Testis (tissue), 2 donors: ENCODE measurements at regions not wholly inside any gene's neighbourhood (a gene's known extent, or its start where the extent isn't known, plus 50 kb on each side); places are given as distances from the start of the nearest gene placed in this dataset.

Source experiments
- POLR2A ChIP-seq: fragments of 450-650 bp; IDR thresholded peaks from one replicate; pipeline ENCODE4 v1.6.1; 2017; ENCODE audit warnings: antibody characterized with exemption, mild to moderate bottlenecking, moderate library complexity
- TF ChIP-seq, protein P1 (sequence below), 3 experiments: fragments of 450-650 bp in 2 of 3; fragments of 200-600 bp in 1 of 3; sonication (generic) in 1 of 3; IDR thresholded peaks; one replicate each; pipeline ENCODE4 v1.5.1; 2016 to 2019; ENCODE audit warnings: antibody characterized with exemption in 3 of 3, mild to moderate bottlenecking in 2 of 3, moderate library complexity in 1 of 3

DNA sequence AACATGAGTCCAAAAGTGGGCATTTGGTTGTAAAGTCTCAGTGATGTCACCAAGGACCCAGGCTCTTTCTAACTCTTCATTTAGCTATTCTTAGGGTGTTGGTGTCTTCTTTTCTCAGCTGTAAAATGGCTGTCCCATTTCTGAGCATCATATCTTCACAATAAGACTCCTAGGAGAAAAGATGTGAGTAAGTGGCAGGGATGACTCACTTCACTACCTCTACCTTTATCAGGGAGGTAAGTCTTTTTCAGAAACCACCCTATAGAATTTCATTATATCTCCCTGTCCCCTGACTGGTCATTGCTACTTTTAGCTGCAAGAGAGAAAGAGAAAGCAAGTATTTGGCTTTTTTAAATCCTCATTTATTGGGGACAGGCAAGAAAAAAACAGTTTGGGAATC is 300.2 kb upstream of the RBMS3 start:
- TF ChIP-seq, protein P1, sequence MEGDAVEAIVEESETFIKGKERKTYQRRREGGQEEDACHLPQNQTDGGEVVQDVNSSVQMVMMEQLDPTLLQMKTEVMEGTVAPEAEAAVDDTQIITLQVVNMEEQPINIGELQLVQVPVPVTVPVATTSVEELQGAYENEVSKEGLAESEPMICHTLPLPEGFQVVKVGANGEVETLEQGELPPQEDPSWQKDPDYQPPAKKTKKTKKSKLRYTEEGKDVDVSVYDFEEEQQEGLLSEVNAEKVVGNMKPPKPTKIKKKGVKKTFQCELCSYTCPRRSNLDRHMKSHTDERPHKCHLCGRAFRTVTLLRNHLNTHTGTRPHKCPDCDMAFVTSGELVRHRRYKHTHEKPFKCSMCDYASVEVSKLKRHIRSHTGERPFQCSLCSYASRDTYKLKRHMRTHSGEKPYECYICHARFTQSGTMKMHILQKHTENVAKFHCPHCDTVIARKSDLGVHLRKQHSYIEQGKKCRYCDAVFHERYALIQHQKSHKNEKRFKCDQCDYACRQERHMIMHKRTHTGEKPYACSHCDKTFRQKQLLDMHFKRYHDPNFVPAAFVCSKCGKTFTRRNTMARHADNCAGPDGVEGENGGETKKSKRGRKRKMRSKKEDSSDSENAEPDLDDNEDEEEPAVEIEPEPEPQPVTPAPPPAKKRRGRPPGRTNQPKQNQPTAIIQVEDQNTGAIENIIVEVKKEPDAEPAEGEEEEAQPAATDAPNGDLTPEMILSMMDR (IDR thresholded peaks at IDR 0.05): no peak
- TF ChIP-seq POLR2A: no peak
